GM23338 (cell line): ENCODE measurements at regions not wholly inside any gene's neighbourhood (a gene's known extent, or its start where the extent isn't known, plus 50 kb on each side); places are given as distances from the start of the nearest gene placed in this dataset.

Source experiments
- ATAC-seq: fragments of 200-7000 bp; cut with Tn5 transposase; 3 replicates; pipeline ENCODE4 v1.9.1; 2020
- DNase-seq: peaks from one replicate; pipeline ENCODE4 v3.0.0-alpha.2; 2015; ENCODE audit warnings: low spot score
- H2AFZ ChIP-seq: fragments of 200-600 bp; sonication (generic); 2 replicates; pipeline ENCODE4 v1.8.0; 2016; ENCODE audit warnings: antibody characterized with exemption, mild to moderate bottlenecking, moderate library complexity
- H3F3A ChIP-seq: fragments of 200-600 bp; sonication (generic); replicated peaks from 2 replicates; pipeline ENCODE4 v1.8.0; 2017; ENCODE audit warnings: antibody characterized with exemption, mixed run types, low read depth
- H3K27ac ChIP-seq: fragments of 200-600 bp; sonication (generic); 2 replicates; pipeline ENCODE4 v1.6.1; 2016; ENCODE audit warnings: low read depth
- H3K27me3 ChIP-seq: fragments of 200-600 bp; sonication (generic); 2 replicates; pipeline ENCODE4 v1.8.0; 2016; ENCODE audit warnings: mild to moderate bottlenecking, mixed run types, moderate library complexity; ENCODE audit not compliant: insufficient read depth
- H3K36me3 ChIP-seq: fragments of 200-600 bp; sonication (generic); 2 replicates; pipeline ENCODE4 v1.8.0; 2016; ENCODE audit warnings: mild to moderate bottlenecking; ENCODE audit not compliant: insufficient read depth
- H3K4me1 ChIP-seq: fragments of 200-600 bp; sonication (generic); 2 replicates; pipeline ENCODE4 v1.8.0; 2016; ENCODE audit warnings: mild to moderate bottlenecking, moderate library complexity; ENCODE audit not compliant: insufficient read depth
- H3K4me2 ChIP-seq: fragments of 200-600 bp; sonication (generic); 2 replicates; pipeline ENCODE4 v1.7.1; 2017; ENCODE audit warnings: mixed run types
- H3K4me3 ChIP-seq: fragments of 200-600 bp; sonication (generic); 2 replicates; pipeline ENCODE4 v1.6.1; 2016; ENCODE audit warnings: mixed run types
- H3K79me2 ChIP-seq: fragments of 200-600 bp; sonication (generic); replicated peaks from 2 replicates; pipeline ENCODE4 v1.8.0; 2017; ENCODE audit warnings: mild to moderate bottlenecking; ENCODE audit not compliant: insufficient read depth
- H3K9me2 ChIP-seq: fragments of 200-600 bp; sonication (generic); 2 replicates; pipeline ENCODE4 v1.8.0; 2017; ENCODE audit not compliant: insufficient read depth
- H4K20me1 ChIP-seq: fragments of 200-600 bp; sonication (generic); replicated peaks from 2 replicates; pipeline ENCODE4 v1.8.0; 2017; ENCODE audit warnings: mild to moderate bottlenecking; ENCODE audit not compliant: insufficient read depth
- H3K27ac Mint-ChIP-seq: 2 replicates; pipeline ENCODE4 v1.8.0; 2020; ENCODE audit warnings: inconsistent platforms, mild to moderate bottlenecking, moderate library complexity, mixed read lengths
- H3K27me3 Mint-ChIP-seq: 3 replicates; pipeline ENCODE4 v1.8.0; 2022; ENCODE audit warnings: low read depth, mild to moderate bottlenecking, moderate library complexity, mixed read lengths, inconsistent platforms; ENCODE audit not compliant: insufficient read depth, poor library complexity
- H3K36me3 Mint-ChIP-seq: 3 replicates; pipeline ENCODE4 v1.8.0; 2021; ENCODE audit warnings: low read depth, mild to moderate bottlenecking, inconsistent platforms, moderate library complexity, mixed read lengths
- H3K4me1 Mint-ChIP-seq: 3 replicates; pipeline ENCODE4 v1.8.0; 2020; ENCODE audit warnings: mild to moderate bottlenecking, inconsistent platforms, mixed read lengths
- H3K4me3 Mint-ChIP-seq: 3 replicates; pipeline ENCODE4 v1.8.0; 2021; ENCODE audit warnings: moderate library complexity, mild to moderate bottlenecking, inconsistent platforms, mixed read lengths
- H3K9me3 Mint-ChIP-seq: 3 replicates; pipeline ENCODE4 v1.8.0; 2020; ENCODE audit warnings: moderate library complexity, mild to moderate bottlenecking, inconsistent platforms, mixed read lengths
- EZH2 ChIP-seq: fragments of 200-600 bp; sonication (generic); IDR thresholded peaks from one replicate; pipeline ENCODE4 v1.8.0; 2017; ENCODE audit warnings: antibody characterized with exemption, mild to moderate bottlenecking, low read depth; ENCODE audit not compliant: unreplicated experiment
- EZH2phosphoT487 ChIP-seq: fragments of 200-600 bp; sonication (generic); IDR thresholded peaks from one replicate; pipeline ENCODE4 v1.8.1; 2018; ENCODE audit warnings: antibody characterized with exemption; ENCODE audit not compliant: unreplicated experiment
- JUNB ChIP-seq: IDR thresholded peaks from one replicate; pipeline ENCODE4 v1.6.1; 2016; ENCODE audit warnings: antibody characterized with exemption; ENCODE audit not compliant: unreplicated experiment
- NANOG ChIP-seq: IDR thresholded peaks from 2 replicates; pipeline ENCODE4 v1.6.1; 2016; ENCODE audit warnings: antibody characterized with exemption, borderline replicate concordance
- STAT1 ChIP-seq: IDR thresholded peaks from one replicate; pipeline ENCODE4 v1.6.1; 2016; ENCODE audit warnings: antibody characterized with exemption; ENCODE audit not compliant: unreplicated experiment
- ZNF331 ChIP-seq: fragments of 250-450 bp; sonication (Bioruptor Pico); IDR thresholded peaks from 2 replicates; pipeline ENCODE4 v1.5.0; 2020; ENCODE audit warnings: low read depth, mild to moderate bottlenecking, moderate library complexity
- TF ChIP-seq, protein P1 (sequence below): fragments of 250-450 bp; sonication (Bioruptor Pico); IDR thresholded peaks from 2 replicates; pipeline ENCODE4 v1.5.0; 2020; ENCODE audit warnings: mild to moderate bottlenecking, moderate library complexity

DNA sequence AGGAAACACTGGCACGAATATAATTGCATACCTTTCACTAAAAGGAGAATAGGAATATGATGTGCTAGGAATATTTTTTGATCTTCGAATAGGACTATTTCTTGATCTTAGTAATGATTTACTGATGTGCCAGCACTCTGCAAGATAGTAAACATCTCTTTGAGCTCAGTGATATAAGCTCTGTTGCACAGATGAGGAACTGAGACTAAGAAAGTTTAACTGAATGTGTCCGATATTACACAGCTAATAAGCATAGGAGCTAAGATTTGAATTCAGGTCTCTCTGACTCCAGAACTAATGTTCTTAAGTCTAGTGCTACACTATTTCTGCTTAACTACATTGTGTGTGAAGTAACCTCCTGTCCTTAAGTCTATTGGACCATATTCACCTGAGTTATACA, 98.4 kb upstream of the PTPRZ1 start:
- TF ChIP-seq ZNF331 (CRISPR knock-in tag) (no peak), NANOG (no peak), STAT1 (no peak), JUNB (no peak)
- TF ChIP-seq, protein P1, sequence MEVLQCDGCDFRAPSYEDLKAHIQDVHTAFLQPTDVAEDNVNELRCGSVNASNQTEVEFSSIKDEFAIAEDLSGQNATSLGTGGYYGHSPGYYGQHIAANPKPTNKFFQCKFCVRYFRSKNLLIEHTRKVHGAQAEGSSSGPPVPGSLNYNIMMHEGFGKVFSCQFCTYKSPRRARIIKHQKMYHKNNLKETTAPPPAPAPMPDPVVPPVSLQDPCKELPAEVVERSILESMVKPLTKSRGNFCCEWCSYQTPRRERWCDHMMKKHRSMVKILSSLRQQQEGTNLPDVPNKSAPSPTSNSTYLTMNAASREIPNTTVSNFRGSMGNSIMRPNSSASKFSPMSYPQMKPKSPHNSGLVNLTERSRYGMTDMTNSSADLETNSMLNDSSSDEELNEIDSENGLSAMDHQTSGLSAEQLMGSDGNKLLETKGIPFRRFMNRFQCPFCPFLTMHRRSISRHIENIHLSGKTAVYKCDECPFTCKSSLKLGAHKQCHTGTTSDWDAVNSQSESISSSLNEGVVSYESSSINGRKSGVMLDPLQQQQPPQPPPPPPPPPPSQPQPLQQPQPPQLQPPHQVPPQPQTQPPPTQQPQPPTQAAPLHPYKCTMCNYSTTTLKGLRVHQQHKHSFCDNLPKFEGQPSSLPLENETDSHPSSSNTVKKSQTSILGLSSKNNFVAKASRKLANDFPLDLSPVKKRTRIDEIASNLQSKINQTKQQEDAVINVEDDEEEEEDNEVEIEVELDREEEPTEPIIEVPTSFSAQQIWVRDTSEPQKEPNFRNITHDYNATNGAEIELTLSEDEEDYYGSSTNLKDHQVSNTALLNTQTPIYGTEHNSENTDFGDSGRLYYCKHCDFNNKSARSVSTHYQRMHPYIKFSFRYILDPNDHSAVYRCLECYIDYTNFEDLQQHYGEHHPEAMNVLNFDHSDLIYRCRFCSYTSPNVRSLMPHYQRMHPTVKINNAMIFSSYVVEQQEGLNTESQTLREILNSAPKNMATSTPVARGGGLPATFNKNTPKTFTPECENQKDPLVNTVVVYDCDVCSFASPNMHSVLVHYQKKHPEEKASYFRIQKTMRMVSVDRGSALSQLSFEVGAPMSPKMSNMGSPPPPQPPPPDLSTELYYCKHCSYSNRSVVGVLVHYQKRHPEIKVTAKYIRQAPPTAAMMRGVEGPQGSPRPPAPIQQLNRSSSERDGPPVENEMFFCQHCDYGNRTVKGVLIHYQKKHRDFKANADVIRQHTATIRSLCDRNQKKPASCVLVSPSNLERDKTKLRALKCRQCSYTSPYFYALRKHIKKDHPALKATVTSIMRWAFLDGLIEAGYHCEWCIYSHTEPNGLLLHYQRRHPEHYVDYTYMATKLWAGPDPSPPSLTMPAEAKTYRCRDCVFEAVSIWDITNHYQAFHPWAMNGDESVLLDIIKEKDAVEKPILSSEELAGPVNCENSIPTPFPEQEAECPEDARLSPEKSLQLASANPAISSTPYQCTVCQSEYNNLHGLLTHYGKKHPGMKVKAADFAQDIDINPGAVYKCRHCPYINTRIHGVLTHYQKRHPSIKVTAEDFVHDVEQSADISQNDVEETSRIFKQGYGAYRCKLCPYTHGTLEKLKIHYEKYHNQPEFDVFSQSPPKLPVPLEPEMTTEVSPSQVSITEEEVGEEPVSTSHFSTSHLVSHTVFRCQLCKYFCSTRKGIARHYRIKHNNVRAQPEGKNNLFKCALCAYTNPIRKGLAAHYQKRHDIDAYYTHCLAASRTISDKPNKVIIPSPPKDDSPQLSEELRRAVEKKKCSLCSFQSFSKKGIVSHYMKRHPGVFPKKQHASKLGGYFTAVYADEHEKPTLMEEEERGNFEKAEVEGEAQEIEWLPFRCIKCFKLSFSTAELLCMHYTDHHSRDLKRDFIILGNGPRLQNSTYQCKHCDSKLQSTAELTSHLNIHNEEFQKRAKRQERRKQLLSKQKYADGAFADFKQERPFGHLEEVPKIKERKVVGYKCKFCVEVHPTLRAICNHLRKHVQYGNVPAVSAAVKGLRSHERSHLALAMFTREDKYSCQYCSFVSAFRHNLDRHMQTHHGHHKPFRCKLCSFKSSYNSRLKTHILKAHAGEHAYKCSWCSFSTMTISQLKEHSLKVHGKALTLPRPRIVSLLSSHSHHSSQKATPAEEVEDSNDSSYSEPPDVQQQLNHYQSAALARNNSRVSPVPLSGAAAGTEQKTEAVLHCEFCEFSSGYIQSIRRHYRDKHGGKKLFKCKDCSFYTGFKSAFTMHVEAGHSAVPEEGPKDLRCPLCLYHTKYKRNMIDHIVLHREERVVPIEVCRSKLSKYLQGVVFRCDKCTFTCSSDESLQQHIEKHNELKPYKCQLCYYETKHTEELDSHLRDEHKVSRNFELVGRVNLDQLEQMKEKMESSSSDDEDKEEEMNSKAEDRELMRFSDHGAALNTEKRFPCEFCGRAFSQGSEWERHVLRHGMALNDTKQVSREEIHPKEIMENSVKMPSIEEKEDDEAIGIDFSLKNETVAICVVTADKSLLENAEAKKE, result no peak
- H3K4me2 ChIP-seq, result no peak overlapping the region
- peaks cover 11% of the 10 kb centered on the region for H3K4me1 Mint-ChIP-seq
- peaks cover 6% of the 10 kb centered on the region for H3K27me3 Mint-ChIP-seq
- no peak overlapping the region for H3K4me3 Mint-ChIP-seq
- no peaks in the 10 kb centered on the region for H3K9me3 Mint-ChIP-seq
- DNase-seq, result no peak
- no peak overlapping the region for H3K27ac ChIP-seq
- no peaks in the 10 kb centered on the region for H3K36me3 ChIP-seq
- H3K9me2 ChIP-seq, result peaks cover 6% of the 10 kb centered on the region; the same call in 1 of the 2 replicates
- no peak overlapping the region for H3K4me3 ChIP-seq
- no peak overlapping the region for H2AFZ ChIP-seq
- H3K4me1 ChIP-seq, result peaks cover 7% of the 10 kb centered on the region; the same call in 1 of the 2 replicates
- no peaks in the 10 kb centered on the region for H3K79me2 ChIP-seq
- no peak overlapping the region for H3K27ac Mint-ChIP-seq
- ATAC-seq, result no peak
- no peaks in the 10 kb centered on the region for H3K27me3 ChIP-seq
- H3F3A ChIP-seq, result no peaks in the 10 kb centered on the region
- H3K36me3 Mint-ChIP-seq, result no peaks in the 10 kb centered on the region
- no peaks in the 10 kb centered on the region for H4K20me1 ChIP-seq

DNA sequence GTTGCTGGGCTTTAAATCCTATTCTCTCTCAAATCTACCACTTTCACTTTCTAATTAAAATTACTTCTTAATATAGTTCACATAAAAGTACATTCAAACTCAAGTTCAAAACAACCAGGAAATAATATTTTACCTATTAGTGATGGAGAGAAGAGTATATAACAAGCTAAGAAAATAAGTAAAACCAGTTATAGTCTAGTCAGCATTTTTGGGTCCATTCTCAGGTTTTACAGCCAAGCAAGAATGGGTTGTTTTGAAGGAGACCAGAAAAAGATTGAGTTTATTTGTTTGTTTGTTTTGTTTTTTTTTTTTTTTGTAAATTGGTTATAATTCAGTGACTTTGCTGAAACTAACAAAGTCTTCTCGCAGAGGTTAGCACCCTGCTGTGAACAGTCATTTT, 106.3 kb upstream of the PTPRZ1 start:
- peaks cover 10% of the 10 kb centered on the region; the same call in 2 of the 3 replicates for H3K4me1 Mint-ChIP-seq
- Histone ChIP-seq H3K4me3 (no peak overlapping the region), H3K79me2 (no peaks in the 10 kb centered on the region), H3K27ac (no peak overlapping the region), H3K4me1 (no peaks in the 10 kb centered on the region), H3K27me3 (no peaks in the 10 kb centered on the region), H3K36me3 (no peaks in the 10 kb centered on the region), H4K20me1 (no peaks in the 10 kb centered on the region), H3K9me2 (no peaks in the 10 kb centered on the region), H3F3A (no peaks in the 10 kb centered on the region), H3K4me2 (no peak overlapping the region), H2AFZ (no peak overlapping the region)
- no peak for ATAC-seq
- peaks cover 3% of the 10 kb centered on the region; the same call in 1 of the 3 replicates for H3K36me3 Mint-ChIP-seq
- peaks cover 3% of the 10 kb centered on the region; the same call in 2 of the 3 replicates for H3K9me3 Mint-ChIP-seq
- H3K4me3 Mint-ChIP-seq, result no peak overlapping the region
- peaks cover 2% of the 10 kb centered on the region for H3K27me3 Mint-ChIP-seq
- no peak overlapping the region for H3K27ac Mint-ChIP-seq
- no peak for DNase-seq
- TF ChIP-seq ZNF331 (CRISPR knock-in tag) (no peak), NANOG (no peak), EZH2 (no peak), JUNB (no peak), EZH2phosphoT487 (no peak), STAT1 (no peak)
